GM19239 (cell line): ENCODE measurements at regions not wholly inside any gene's neighbourhood (a gene's known extent, or its start where the extent isn't known, plus 50 kb on each side); places are given as distances from the start of the nearest gene placed in this dataset.
"Not testable (repeated sequence)": the region's sequence is repeated elsewhere in the genome, so short reads cannot be mapped to it uniquely, and the experiment has no call there.

Source experiments
- DNase-seq: peaks from one replicate; pipeline ENCODE4 v3.0.0; 2011; ENCODE audit warnings: low spot score; ENCODE audit not compliant: insufficient read length
- FAIRE-seq: peaks from 2 replicates; lab custom pipeline; 2011; peaks lifted over from hg19 to GRCh38; lab: Jason Lieb, UNC

- no peak for DNase-seq
- no peak for FAIRE-seq
Measured at GRCh38 chr19:29154163-29154562, 58.8 kb downstream of the UQCRFS1 start.

DNA sequence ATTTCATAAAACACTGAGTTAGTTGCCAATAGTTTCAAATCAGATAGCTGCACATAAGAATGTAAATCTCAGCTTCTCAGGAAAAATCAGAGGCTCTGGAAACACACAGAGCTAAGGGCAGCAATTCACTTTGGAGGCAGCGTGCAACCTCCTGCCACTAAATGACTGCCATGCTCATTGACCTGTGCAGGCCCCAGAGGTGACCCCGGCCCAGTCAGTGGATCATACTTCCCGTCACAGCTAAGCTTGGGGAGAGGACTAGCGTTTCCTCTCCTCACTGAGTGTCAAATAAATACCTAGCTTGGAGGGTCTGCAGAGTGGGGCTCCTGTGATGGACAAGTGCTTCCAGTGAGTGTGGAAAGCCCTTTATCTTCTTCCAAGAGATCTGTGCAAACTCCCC lies 67.2 kb downstream of the UQCRFS1 start:
- FAIRE-seq: no peak

DNA sequence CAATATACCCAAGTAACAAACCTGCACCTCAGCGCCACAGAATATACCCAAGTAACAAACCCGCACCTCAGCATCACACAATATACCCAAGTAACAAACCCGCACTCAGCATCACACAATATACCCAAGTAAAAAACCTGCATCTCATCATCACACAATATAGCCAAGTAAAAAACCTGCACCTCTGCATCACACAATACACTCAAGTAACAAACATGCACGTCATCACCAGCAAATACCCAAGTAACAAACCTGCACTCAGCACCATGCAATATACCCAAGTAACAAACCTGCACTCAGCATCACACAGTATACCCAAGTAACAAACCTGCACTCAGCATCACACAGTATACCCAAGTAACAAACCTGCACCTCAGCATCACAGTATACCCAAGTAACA lies 69.8 kb downstream of the UQCRFS1 start:
- FAIRE-seq: no peak
- no peak for DNase-seq

More for the DNA sequence above, 67.2 kb downstream of the UQCRFS1 start:
- DNase-seq: no peak

DNA sequence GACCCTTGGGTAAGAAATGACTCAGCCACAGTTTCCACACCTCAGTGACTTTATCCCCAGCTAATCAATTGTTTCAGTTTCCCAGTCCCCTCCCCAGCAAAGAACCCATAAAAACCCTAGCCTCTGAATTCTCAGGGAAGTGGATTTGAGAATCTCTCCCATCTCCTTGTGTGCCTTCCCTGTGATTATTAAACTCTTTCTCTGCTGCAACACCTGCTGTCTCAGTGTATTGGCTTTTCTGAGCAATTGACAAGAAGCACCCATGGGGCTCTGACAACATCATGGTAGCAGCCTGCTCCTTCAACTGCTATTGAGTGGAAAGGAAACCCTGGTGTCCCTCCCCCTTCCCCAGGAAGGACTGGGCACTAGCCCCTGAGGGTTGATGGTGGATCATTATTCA lies 73.7 kb downstream of the UQCRFS1 start:
- FAIRE-seq: no peak

DNA sequence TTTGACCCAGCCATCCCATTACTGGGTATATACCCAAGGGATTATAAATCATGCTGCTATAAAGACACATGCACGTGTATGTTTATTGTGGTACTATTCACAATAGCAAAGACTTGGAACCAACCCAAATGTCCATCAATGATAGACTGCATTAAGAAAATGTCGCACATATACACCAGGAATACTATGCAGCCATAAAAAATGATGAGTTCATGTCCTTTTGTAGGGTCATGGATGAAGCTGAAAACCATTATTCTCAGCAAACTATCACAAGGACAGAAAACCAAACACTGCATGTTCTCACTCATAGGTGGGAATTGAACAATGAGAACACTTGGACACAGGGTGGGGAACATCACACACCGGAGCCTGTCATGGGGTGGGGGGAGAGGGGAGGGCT lies 74.7 kb downstream of the UQCRFS1 start:
- not testable (repeated sequence) for DNase-seq, FAIRE-seq

More for the DNA sequence above, 73.7 kb downstream of the UQCRFS1 start:
- DNase-seq: no peak

GRCh38 chr19:29131456-29131855 lies 81.5 kb downstream of the UQCRFS1 start:
- no peak for DNase-seq
- FAIRE-seq: no peak

DNA sequence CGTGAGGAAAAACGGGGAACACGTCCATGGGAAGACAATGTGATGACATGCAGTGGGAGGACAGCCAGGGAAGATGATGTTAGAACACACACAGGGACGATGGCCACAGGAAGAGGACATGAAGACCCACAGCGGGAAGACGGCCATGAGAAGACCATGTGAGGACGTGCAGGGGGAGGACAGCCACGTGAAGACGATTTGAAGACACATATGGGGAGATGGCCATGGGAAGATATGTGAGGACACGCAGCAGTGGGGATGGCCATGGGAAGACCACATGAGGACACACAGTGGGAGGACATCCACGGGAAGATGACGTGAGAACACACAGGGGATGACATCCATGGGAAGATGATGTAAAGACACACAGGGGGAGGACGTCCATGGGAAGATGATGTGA lies 83.8 kb downstream of the UQCRFS1 start:
- FAIRE-seq: no peak

DNA sequence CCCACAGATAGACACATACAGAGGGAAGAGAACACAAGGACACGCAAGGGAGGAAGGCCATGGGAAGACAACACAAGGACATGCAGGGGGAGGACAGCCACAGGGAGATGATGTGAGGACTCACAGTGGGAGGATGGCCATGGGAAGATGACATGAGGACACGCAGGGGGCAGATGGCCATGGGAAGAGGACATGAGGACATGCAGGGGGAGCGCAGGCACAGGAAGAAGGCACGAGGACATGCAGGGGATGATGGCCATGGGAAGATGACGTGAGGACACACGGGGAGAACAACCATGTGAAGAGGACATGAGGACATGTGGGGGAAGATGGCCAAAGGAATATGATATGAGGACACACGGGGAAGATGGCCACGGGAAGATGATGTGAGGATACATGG lies 84.7 kb downstream of the UQCRFS1 start:
- no peak for FAIRE-seq

More for the DNA sequence above, 83.8 kb downstream of the UQCRFS1 start:
- no peak for DNase-seq

DNA sequence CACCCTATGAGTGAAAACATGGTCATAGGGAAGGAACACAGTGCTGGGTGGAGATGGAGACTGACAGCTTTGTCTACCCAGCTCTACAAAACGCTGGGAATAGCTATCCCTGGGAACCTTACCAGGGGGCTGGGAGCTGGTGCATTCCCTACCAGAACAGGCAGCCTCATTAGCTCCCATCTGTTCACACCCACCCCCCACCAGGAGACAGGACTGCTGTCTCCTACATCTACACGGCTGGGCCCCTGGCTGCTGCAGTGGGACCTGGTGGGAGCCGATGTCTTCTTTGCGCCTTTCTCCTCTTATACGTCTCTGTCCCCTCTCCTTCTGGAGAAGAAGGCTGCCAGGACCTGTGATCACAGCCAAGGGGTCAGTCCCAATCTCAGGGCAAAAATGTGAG lies 90.8 kb downstream of the UQCRFS1 start:
- no peak for FAIRE-seq
- no peak for DNase-seq

More for the DNA sequence above, 84.7 kb downstream of the UQCRFS1 start:
- DNase-seq: no peak

GRCh38 chr19:29121684-29122083 lies 91.3 kb downstream of the UQCRFS1 start:
- DNase-seq (no peak), FAIRE-seq (no peak)

DNA sequence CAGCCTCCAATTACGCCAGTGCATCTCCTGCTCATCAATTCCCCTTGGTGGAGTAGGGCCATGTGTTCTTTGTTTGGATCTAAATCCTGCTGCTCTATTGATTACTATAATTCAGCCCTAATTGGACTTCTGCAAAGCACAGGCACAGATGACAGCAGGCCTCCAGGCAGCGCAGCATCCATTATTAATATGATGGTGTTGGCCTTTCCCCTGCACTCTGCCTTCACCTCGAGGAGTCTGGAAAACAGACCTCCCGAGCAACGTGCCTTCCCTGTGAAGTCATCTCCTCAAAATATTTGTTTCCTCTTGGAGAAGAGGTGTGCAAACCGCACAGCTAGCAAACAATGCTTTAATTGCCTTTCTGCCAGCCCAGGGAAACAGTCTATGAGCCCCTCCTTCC lies 92.5 kb downstream of the UQCRFS1 start:
- FAIRE-seq (no peak), DNase-seq (no peak)

DNA sequence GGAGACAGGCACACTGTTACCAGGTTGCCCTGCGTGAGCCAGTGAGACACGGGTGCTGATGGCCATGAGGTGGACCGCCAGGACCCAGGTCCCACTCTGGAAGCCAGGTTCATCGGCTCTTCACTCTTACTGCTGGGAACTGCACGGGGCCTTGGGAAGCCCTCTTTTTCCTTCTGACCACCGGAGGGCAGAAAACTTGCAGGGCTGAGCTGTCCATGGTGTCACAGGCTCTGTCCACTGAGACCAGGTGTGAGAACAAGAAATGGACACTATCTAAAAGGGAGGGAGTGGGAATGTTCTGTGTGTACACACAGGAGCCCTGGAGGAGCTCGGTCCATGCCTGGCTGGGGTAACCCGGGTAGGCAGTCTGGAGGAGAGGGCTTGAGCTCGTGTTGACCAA lies 93.4 kb downstream of the UQCRFS1 start:
- FAIRE-seq (no peak), DNase-seq (no peak)

DNA sequence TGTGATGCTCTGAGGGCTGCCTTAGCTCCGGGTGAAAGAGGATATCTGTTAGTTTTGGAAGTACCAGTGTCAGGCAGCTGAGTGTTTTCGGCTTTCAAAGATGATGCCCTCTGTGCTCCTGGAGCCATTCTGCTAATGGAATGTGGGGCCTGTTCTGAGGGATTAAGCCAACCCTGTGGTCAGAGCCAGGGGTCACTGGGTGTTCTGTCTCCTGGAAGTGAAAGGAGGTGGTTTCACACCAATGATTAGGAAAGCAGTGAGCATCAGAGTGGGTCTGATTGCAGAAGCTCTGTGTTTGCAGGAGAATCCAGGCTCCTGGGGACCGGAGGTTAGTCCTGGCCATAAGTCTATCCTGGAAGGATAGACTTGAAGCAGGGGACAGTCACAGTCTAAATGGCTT lies 94.6 kb downstream of the UQCRFS1 start:
- DNase-seq: no peak
- FAIRE-seq: no peak

DNA sequence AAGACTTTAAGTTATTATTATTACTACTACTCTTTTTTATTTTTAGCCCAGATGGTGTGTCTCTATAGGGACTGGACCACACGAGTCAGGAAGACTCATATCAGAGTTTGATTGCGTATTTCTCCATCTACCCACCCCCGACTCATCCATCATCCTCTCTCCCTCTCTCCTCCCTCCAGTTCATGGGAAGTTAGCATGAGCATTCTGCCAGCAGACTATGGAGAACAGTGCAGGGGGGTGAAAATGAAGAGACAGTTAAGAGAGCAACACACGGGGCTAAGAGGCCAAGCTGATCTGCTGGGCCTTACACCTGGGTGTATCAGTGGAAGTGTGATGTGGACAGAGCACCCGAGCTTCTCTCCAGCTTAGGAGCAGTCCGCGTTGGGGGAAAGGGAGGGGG lies 95.0 kb downstream of the UQCRFS1 start:
- no peak for FAIRE-seq

DNA sequence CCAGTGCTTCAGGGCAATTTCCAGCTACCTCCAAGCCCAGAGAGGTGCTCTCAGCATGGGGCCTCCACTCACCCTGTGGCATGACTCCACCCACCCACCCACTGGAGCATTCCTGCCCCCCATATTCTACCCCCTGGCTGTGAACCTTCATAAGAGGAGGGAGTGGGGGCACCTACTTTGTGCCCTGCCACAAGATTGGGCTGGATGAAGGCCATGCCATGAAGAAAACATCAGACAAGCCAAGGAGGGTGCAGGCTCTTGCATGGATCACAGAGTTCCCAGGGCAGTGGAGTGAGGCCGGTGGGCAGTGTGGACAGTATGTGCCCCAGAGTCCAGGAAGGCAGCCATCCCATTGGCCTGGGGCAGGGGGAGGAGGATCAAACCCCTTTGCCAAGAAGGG lies 97.8 kb downstream of the UQCRFS1 start:
- DNase-seq (no peak), FAIRE-seq (no peak)

More for the DNA sequence above, 95.0 kb downstream of the UQCRFS1 start:
- DNase-seq: no peak

DNA sequence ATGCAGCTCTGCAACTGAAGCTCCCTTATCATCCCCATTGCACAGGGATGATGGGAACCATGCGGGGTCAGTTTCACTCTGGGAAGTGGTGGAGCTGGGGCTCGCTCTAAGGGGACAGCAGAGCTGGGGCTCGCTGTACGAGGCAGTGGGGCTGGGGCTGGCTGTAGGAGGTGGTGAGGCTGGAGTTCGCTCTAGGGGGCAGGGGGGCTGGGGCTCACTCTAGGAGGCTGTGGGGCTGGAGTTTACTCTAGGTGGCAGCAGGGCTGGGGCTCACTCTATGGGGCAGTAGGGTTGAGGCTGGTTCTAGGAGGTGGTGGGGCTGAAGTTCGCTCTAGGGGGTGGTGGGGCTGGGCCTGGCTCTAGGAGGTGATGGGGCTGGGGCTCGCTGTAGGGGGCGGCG lies 99.1 kb downstream of the UQCRFS1 start:
- DNase-seq (no peak), FAIRE-seq (no peak)

DNA sequence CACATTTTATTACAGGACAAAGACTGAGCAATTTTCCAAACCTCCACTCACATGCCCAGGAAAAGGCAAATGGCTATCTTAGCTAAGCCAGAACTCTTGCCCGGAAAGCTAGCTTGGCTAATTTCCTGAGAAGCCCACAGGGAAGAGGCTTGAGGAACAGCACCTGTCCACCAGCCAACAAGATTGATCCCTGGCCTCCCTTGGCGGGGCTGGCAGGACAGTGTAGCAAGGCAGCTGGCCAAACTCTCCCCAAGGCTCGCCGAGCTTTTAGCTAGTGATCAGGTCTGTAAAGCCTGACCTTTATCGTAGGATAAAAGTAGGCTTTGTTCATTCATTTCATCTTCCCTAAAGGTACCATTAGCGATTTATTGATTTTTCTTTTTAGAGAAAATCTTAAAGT lies 101.4 kb downstream of the UQCRFS1 start:
- DNase-seq: no peak
- FAIRE-seq: no peak

- DNase-seq (no peak), FAIRE-seq (no peak)
Measured at GRCh38 chr19:29107831-29108230, 105.1 kb downstream of the UQCRFS1 start.

DNA sequence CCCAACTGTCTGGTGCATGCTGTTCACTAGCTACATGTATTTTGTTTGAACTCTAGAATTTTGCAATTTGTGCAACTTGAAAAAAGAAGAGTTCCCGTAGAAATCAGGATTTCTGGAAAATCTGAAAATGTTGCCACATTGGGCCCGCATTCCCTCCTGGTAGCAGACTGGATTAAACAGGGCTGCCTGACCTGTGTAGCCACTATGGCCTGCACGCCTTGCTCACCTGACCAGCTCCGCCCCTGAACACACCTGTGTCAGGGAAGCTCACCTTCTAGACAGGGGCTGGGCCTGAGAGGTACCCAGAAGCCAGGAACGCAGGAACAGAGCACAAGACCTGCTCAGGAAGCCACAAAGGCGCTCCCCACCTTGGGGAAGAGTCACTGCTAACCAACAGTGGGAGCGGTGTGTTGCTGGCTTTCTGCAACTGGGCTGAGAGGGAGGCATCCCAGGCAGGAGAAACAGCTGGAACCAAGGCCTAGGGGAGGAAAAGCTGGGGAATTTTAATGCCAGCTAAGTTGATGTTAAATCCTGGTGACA lies 106.5 kb downstream of the UQCRFS1 start:
- FAIRE-seq (no peak), DNase-seq (no peak)

DNA sequence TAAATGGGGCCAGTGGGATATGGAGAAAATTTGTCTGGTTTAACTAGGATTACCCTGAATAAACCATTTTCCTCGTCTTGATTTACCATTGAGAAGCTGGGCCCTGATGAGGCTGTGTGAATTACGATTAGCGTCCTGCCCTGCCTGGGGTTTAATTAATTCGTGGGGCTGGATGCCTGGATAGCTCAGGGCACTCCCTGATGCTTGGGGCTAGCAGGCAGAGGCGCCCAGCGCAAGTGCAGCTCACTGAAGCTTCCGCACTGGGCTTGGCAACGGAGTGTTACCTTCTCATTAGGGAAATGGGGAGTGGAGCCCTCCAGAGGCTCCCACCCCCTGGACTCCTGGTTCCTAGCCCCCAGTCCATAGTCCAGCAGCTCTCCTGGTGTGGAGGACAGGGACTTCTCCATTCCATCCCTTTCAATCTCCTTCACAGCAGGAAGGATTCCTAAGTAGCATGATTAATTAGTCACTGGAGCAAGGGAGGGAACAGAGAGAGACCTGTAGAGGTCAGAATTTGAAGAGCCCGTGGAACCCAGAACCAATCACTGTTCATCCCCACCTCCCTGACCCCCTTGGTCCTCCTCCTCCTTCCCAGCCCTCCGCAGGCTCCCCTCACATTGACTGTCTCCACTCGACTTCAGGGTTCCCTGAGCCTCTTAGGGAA lies 107.2 kb downstream of the UQCRFS1 start:
- DNase-seq (no peak), FAIRE-seq (no peak)

DNA sequence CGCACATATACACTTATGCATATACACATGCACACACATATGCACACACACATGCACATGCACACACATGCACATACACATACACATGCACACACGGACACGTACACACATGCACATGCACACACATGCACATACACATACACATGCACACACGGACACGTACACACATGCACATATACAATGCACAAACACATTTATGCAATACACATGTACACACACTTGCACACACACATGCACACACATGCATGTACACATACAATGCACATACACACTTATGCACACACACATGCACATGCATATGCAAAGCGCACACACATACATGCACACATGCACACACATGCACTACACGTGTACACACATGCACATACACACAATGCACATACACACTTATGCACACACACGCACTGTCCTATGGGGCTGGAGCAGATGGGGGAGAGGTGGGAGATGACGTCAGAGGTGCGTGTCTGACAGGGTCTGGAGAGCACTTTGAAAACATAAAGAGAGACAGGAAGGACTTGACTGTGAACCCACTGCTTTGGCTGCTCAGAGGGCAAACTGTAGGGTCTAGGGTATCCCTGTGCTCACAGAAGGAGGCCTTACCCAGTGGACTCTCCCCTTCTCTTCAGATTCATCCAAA lies 108.2 kb downstream of the UQCRFS1 start:
- no peak for FAIRE-seq
- DNase-seq: no peak
